Astrocyte (in vitro differentiated cells and primary cell): ENCODE measurements at regions not wholly inside any gene's neighbourhood (a gene's known extent, or its start where the extent isn't known, plus 50 kb on each side); places are given as distances from the start of the nearest gene placed in this dataset.

Source experiments
- CTCF ChIP-seq: IDR thresholded peaks from 2 replicates; pipeline ENCODE4 v1.5.1; 2011; ENCODE audit warnings: low read depth, mild to moderate bottlenecking, inconsistent platforms, low read length, moderate library complexity; ENCODE audit not compliant: insufficient read depth
- EZH2 ChIP-seq: IDR thresholded peaks from 2 replicates; pipeline ENCODE4 v1.6.1; 2012; ENCODE audit warnings: mild to moderate bottlenecking, low read length, inconsistent platforms; ENCODE audit not compliant: insufficient read depth

DNA sequence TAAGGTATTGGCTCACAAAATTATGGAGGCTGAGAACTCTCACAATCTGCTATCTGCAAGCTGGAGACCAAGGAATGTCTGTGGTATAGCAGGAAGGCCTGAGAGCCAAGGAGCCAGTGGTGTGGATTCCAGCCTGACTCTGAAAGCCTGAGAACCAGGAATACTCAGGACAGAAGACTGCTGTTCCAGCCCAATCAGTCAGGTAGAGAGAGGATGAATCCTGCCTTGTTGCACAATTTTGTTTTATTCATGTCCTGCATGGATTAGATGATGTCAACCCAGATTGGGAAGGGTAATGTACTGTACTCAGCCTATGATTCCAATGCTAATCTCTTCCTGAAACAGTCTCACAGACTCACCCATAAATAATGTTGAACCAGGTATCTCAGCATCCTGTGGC is 312.4 kb upstream of the KCNMB2 start:
- TF ChIP-seq CTCF (no peak), EZH2 (no peak)
